K562 (cell line): ENCODE measurements at regions not wholly inside any gene's neighbourhood (a gene's known extent, or its start where the extent isn't known, plus 50 kb on each side); places are given as distances from the start of the nearest gene placed in this dataset.

Experiments used
- ATAC-seq: fragments of 200-7000 bp; cut with Tn5 transposase; 3 replicates; pipeline ENCODE4 v1.9.1; 2020; ENCODE audit warnings: moderate library complexity
- BruUV-seq: library from RNA; stranded (reverse); fragments of 400-500 nt; replicated peaks from 2 replicates; lab custom pipeline; 2021; lab: Mats Ljungman, UMichigan
- CTCF ChIA-PET: fragments of 300-600 bp; formaldehyde crosslinking; extraction: SDS; loops from one replicate; lab custom pipeline; 2021; ENCODE audit warnings: low intra/inter-chr PET ratio; lab: Yijun Ruan, JAX
- POLR2A ChIA-PET: fragments of 300-600, 350-650 bp; sonication (Branson Sonifier 250); formaldehyde crosslinking; extraction: SDS; loops from one replicate; lab custom pipeline; 2021; ENCODE audit warnings: antibody characterized with exemption, inconsistent platforms; lab: Yijun Ruan, JAX
- DNase-seq, 4 experiments: peaks; one replicate each; pipeline versions ENCODE4 v3.0.0 to v3.0.0-alpha.2; 2011 to 2018; ENCODE audit warnings: low spot score in 3 of 4, mixed read lengths in 3 of 4; ENCODE audit errors: extremely low read depth in 1 of 4
- FAIRE-seq: peaks from 2 replicates; lab custom pipeline; 2011; peaks lifted over from hg19 to GRCh38; lab: Jason Lieb, UNC
- H2AFZ ChIP-seq: 2 replicates; pipeline ENCODE4 v1.6.0; 2011; ENCODE audit warnings: low read depth, low read length, control low read depth, inconsistent platforms
- H3K27ac ChIP-seq: fragments of 200-600 bp; 3 replicates; pipeline ENCODE4 v1.8.0; 2011; ENCODE audit warnings: low read depth, mild to moderate bottlenecking, control low read depth, inconsistent platforms, low read length, moderate library complexity, mixed read lengths; ENCODE audit errors: extremely low read depth
- H3K27me3 ChIP-seq, 2 experiments: fragments of 300-600 bp in 1 of 2; 2 replicates in 1 of 2; 3 replicates in 1 of 2; pipeline versions ENCODE4 v1.6.0 to v1.8.0; 2011; ENCODE audit warnings: inconsistent platforms in 2 of 2, low read length in 2 of 2, mild to moderate bottlenecking in 1 of 2, mixed read lengths in 1 of 2, moderate library complexity in 1 of 2; ENCODE audit not compliant: control insufficient read depth in 2 of 2, insufficient read depth in 2 of 2
- H3K36me3 ChIP-seq: fragments of 300-600 bp; 3 replicates; pipeline ENCODE4 v1.8.0; 2011; ENCODE audit warnings: mild to moderate bottlenecking, low read length, inconsistent platforms; ENCODE audit not compliant: control insufficient read depth, insufficient read depth
- H3K4me1 ChIP-seq, 2 experiments: fragments of 200-600 bp in 1 of 2; replicated peaks in 1 of 2; 2 replicates in 1 of 2; 3 replicates in 1 of 2; pipeline versions ENCODE4 v1.5.1 to v1.8.0; 2011; ENCODE audit warnings: inconsistent platforms in 2 of 2, low read length in 2 of 2, mild to moderate bottlenecking in 1 of 2, mixed read lengths in 1 of 2, moderate library complexity in 1 of 2; ENCODE audit not compliant: control insufficient read depth in 2 of 2, insufficient read depth in 2 of 2
- H3K4me2 ChIP-seq: 2 replicates; pipeline ENCODE4 v1.6.1; 2011; ENCODE audit warnings: low read length, control low read depth, inconsistent platforms, mixed read lengths; ENCODE audit not compliant: insufficient read depth
- H3K4me3 ChIP-seq: fragments of 200-600 bp; sonication (generic), shearing (Covaris generic); 2 replicates; pipeline ENCODE4 v1.5.1; 2016; ENCODE audit warnings: control low read depth, inconsistent platforms
- H3K79me2 ChIP-seq: fragments of 200-600 bp; 3 replicates; pipeline ENCODE4 v1.8.0; 2011; ENCODE audit warnings: low read length, inconsistent platforms; ENCODE audit not compliant: control insufficient read depth, insufficient read depth
- H3K9ac ChIP-seq, 2 experiments: 2 replicates each; pipeline versions ENCODE4 v1.6.0 to v1.6.1; 2011; ENCODE audit warnings: low read depth in 2 of 2, low read length in 2 of 2, control low read depth in 1 of 2, inconsistent platforms in 1 of 2, mild to moderate bottlenecking in 1 of 2, mixed read lengths in 1 of 2; ENCODE audit not compliant: insufficient read depth in 1 of 2
- H3K9me1 ChIP-seq: one replicate; pipeline ENCODE4 v1.6.0; 2011; ENCODE audit warnings: inconsistent platforms, mild to moderate bottlenecking, low read length, moderate library complexity; ENCODE audit not compliant: control insufficient read depth, insufficient read depth
- H3K9me3 ChIP-seq: replicated peaks from 2 replicates; pipeline ENCODE4 v1.5.1; 2011; ENCODE audit warnings: low read depth, low read length, inconsistent platforms; ENCODE audit not compliant: control insufficient read depth, insufficient read depth
- H4K20me1 ChIP-seq: replicated peaks from 2 replicates; pipeline ENCODE4 v1.6.1; 2011; ENCODE audit warnings: low read length, inconsistent platforms, mixed read lengths; ENCODE audit not compliant: control insufficient read depth, insufficient read depth
- CC2D1A ChIP-seq: fragments of 450-650 bp; IDR thresholded peaks from 2 replicates; pipeline ENCODE4 v1.6.1; 2017; ENCODE audit warnings: mild to moderate bottlenecking
- MTA2 ChIP-seq: fragments of 450-650 bp; IDR thresholded peaks from 2 replicates; pipeline ENCODE4 v1.6.1; 2016; ENCODE audit warnings: low read depth
- NR0B1 ChIP-seq: fragments of 450-650 bp; IDR thresholded peaks from one replicate; pipeline ENCODE4 v1.6.1; 2018; ENCODE audit warnings: mild to moderate bottlenecking, moderate library complexity; ENCODE audit not compliant: partially characterized antibody
- PHF8 ChIP-seq: fragments of 200-600 bp; sonication (generic); IDR thresholded peaks from 2 replicates; pipeline ENCODE4 v1.6.1; 2012; ENCODE audit warnings: mixed run types, mild to moderate bottlenecking, inconsistent platforms, low read length, moderate library complexity, borderline replicate concordance
- RFX7 ChIP-seq: fragments of 250-450 bp; sonication (Bioruptor Pico); IDR thresholded peaks from 2 replicates; pipeline ENCODE4 v1.5.1; 2021; ENCODE audit warnings: mild to moderate bottlenecking
- SOX6 ChIP-seq: fragments of 450-650 bp; IDR thresholded peaks from 2 replicates; pipeline ENCODE4 v1.6.1; 2014; ENCODE audit warnings: mild to moderate bottlenecking
- ZNF143 ChIP-seq: sonication (generic); formaldehyde crosslinking; IDR thresholded peaks from 2 replicates; pipeline ENCODE4 v1.9.0; 2022; ENCODE audit warnings: mild to moderate bottlenecking, missing genetic modification reagents
- ZNF717 ChIP-seq: fragments of 250-450 bp; sonication (Bioruptor Pico); IDR thresholded peaks from 2 replicates; pipeline ENCODE4 v1.5.0; 2021
- WGBS: fragments of 100-300 bp; shearing (Covaris generic); methylation state at CpG from one replicate; pipeline ENCODE4 v1.1.6; 2016; ENCODE audit warnings: low coverage, mixed read lengths; ENCODE audit not compliant: insufficient coverage; ENCODE audit errors: missing lambda C conversion rate; 5-methylcytosine and 5-hydroxymethylcytosine counted together
- in situ Hi-C: fragments of 300-500 bp; cut with MboI; formaldehyde crosslinking; loops from 4 replicates; pipeline ENCODE4 v1.15.0; 2018; ENCODE audit warnings: inconsistent platforms, mixed read lengths
- intact Hi-C: fragments of 100-400 bp; cut with micrococcal nuclease; formaldehyde crosslinking; loops from 2 replicates; pipeline ENCODE4 v1.14.2; 2022
- TF ChIP-seq, protein P1 (sequence below): fragments of 250-450 bp; sonication (Bioruptor Pico); IDR thresholded peaks from 2 replicates; pipeline ENCODE4 v1.8.0; 2022; ENCODE audit warnings: moderate library complexity, mild to moderate bottlenecking, inconsistent platforms
- TF ChIP-seq, protein P2 (sequence below), 2 experiments: IDR thresholded peaks; 2 replicates each; pipeline ENCODE4 v1.6.1; 2011; ENCODE audit warnings: borderline replicate concordance in 1 of 2, control low read depth in 1 of 2, low read depth in 1 of 2, low read length in 1 of 2, mild to moderate bottlenecking in 1 of 2, mixed read lengths in 1 of 2, moderate library complexity in 1 of 2; ENCODE audit not compliant: insufficient read depth in 1 of 2, insufficient read length in 1 of 2, poor library complexity in 1 of 2, severe bottlenecking in 1 of 2; ENCODE audit errors: extremely low read depth in 1 of 2

GRCh38 chr13:84536906-84537305, 654.6 kb upstream of the SLITRK1 start:
- H3K27me3 ChIP-seq: no peaks in the 10 kb centered on the region
- no peak overlapping the region for H3K4me2 ChIP-seq
- H3K36me3 ChIP-seq: no peaks in the 10 kb centered on the region
- TF ChIP-seq, protein P1, sequence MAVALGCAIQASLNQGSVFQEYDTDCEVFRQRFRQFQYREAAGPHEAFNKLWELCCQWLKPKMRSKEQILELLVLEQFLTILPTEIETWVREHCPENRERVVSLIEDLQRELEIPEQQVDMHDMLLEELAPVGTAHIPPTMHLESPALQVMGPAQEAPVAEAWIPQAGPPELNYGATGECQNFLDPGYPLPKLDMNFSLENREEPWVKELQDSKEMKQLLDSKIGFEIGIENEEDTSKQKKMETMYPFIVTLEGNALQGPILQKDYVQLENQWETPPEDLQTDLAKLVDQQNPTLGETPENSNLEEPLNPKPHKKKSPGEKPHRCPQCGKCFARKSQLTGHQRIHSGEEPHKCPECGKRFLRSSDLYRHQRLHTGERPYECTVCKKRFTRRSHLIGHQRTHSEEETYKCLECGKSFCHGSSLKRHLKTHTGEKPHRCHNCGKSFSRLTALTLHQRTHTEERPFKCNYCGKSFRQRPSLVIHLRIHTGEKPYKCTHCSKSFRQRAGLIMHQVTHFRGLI (CRISPR knock-in tag): no peak
- TF ChIP-seq ZNF717 (no peak), RFX7 (no peak), SOX6 (no peak), PHF8 (no peak), NR0B1 (no peak), MTA2 (no peak), CC2D1A (no peak), ZNF143 (CRISPR knock-in tag) (no peak)
- TF ChIP-seq, protein P2, sequence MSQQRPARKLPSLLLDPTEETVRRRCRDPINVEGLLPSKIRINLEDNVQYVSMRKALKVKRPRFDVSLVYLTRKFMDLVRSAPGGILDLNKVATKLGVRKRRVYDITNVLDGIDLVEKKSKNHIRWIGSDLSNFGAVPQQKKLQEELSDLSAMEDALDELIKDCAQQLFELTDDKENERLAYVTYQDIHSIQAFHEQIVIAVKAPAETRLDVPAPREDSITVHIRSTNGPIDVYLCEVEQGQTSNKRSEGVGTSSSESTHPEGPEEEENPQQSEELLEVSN (IDR thresholded peaks at IDR 0.05; ENCODE audit: borderline replicate concordance in 1 of 2, extremely low read depth in 1 of 2, insufficient read depth in 1 of 2, insufficient read length in 1 of 2, low read depth in 1 of 2, low read length in 1 of 2, poor library complexity in 1 of 2, severe bottlenecking in 1 of 2): no peak
- FAIRE-seq (no peak), DNase-seq (no peak), ATAC-seq (no peak)
- POLR2A ChIA-PET: no interaction called here
- 0% methylated on average over 2 of the region's 2 CpGs for WGBS
- no peaks in the 10 kb centered on the region for H3K79me2 ChIP-seq
- CTCF ChIA-PET: no interaction called here
- intact Hi-C loops (no loop called here), in situ Hi-C loops (no loop called here)
- BruUV-seq: no TSS peak
- H2AFZ ChIP-seq: no peak overlapping the region
- H3K9me1 ChIP-seq: no peaks in the 10 kb centered on the region
- H4K20me1 ChIP-seq: no peaks in the 10 kb centered on the region
- no peak overlapping the region for H3K9ac ChIP-seq
- no peak overlapping the region for H3K4me3 ChIP-seq
- H3K27ac ChIP-seq: no peak overlapping the region
- no peaks in the 10 kb centered on the region for H3K4me1 ChIP-seq
- no peaks in the 10 kb centered on the region for H3K9me3 ChIP-seq
